ENCODE measurements at regions not wholly inside any gene's neighbourhood (a gene's known extent, or its start where the extent isn't known, plus 50 kb on each side); places are given as distances from the start of the nearest gene placed in this dataset.

- no peaks in the 10 kb centered on the region for H3K36me3 Mint-ChIP-seq (ENCODE audit: insufficient read depth)
- no peak overlapping the region for H3K4me3 Mint-ChIP-seq
- peaks cover 7 to 9% of the 10 kb centered on the region in 2 donors for H3K27me3 Mint-ChIP-seq
- no peaks in the 10 kb centered on the region for H3K9me3 Mint-ChIP-seq
- DNase-seq: no peak
- ATAC-seq (replicated peaks): no peak
- no peaks in the 10 kb centered on the region for H3K4me1 Mint-ChIP-seq (ENCODE audit: low read depth in 2 of 2)
- no peak overlapping the region for H3K27ac Mint-ChIP-seq
These were observed 99.3 kb upstream of the DNAJC10 start for GRCh38 chr2:182616471-182617393.

GRCh38 chr2:182618672-182619079 lies 97.4 kb upstream of the DNAJC10 start:
- Mint-ChIP-seq H3K36me3 (ENCODE audit: insufficient read depth) (no peaks in the 10 kb centered on the region), H3K27me3 (peaks cover 15 to 21% of the 10 kb centered on the region in 2 donors), H3K4me1 (ENCODE audit: low read depth in 2 of 2) (no peaks in the 10 kb centered on the region), H3K9me3 (no peaks in the 10 kb centered on the region), H3K27ac (no peak overlapping the region), H3K4me3 (no peak overlapping the region)
- DNase-seq: no peak
- ATAC-seq (replicated peaks): no peak

- Mint-ChIP-seq H3K4me1 (ENCODE audit: low read depth in 2 of 2) (no peaks in the 10 kb centered on the region), H3K27me3 (peaks cover 15 to 21% of the 10 kb centered on the region in 2 donors), H3K27ac (no peak overlapping the region), H3K9me3 (no peaks in the 10 kb centered on the region), H3K36me3 (ENCODE audit: insufficient read depth) (no peaks in the 10 kb centered on the region), H3K4me3 (no peak overlapping the region)
- ATAC-seq (replicated peaks) (no peak), DNase-seq (no peak)
These were observed 96.8 kb upstream of the DNAJC10 start for GRCh38 chr2:182619276-182619675.

- DNase-seq (no peak), ATAC-seq (replicated peaks) (no peak)
- H3K4me1 Mint-ChIP-seq (ENCODE audit: low read depth in 2 of 2): no peaks in the 10 kb centered on the region
- H3K4me3 Mint-ChIP-seq: no peak overlapping the region
- peaks cover 15 to 21% of the 10 kb centered on the region in 2 donors for H3K27me3 Mint-ChIP-seq
- H3K27ac Mint-ChIP-seq: no peak overlapping the region
- H3K36me3 Mint-ChIP-seq (ENCODE audit: insufficient read depth): no peaks in the 10 kb centered on the region
- no peaks in the 10 kb centered on the region for H3K9me3 Mint-ChIP-seq
These were observed 94.9 kb upstream of the DNAJC10 start for GRCh38 chr2:182621191-182621590.

GRCh38 chr2:182621810-182622209 lies 94.2 kb upstream of the DNAJC10 start:
- Mint-ChIP-seq H3K9me3 (no peaks in the 10 kb centered on the region), H3K4me3 (no peak overlapping the region), H3K4me1 (ENCODE audit: low read depth in 2 of 2) (no peaks in the 10 kb centered on the region), H3K36me3 (ENCODE audit: insufficient read depth) (no peaks in the 10 kb centered on the region), H3K27me3 (peaks cover 15 to 21% of the 10 kb centered on the region in 2 donors), H3K27ac (no peak overlapping the region)
- ATAC-seq (replicated peaks) (no peak), DNase-seq (no peak)

- no peaks in the 10 kb centered on the region for H3K36me3 Mint-ChIP-seq (ENCODE audit: insufficient read depth)
- H3K9me3 Mint-ChIP-seq: no peaks in the 10 kb centered on the region
- DNase-seq (no peak), ATAC-seq (replicated peaks) (no peak)
- H3K4me1 Mint-ChIP-seq (ENCODE audit: low read depth in 2 of 2): no peaks in the 10 kb centered on the region
- H3K27ac Mint-ChIP-seq: no peak overlapping the region
- peaks cover 15 to 21% of the 10 kb centered on the region in 2 donors for H3K27me3 Mint-ChIP-seq
- H3K4me3 Mint-ChIP-seq: no peak overlapping the region
These were observed 93.8 kb upstream of the DNAJC10 start for GRCh38 chr2:182622231-182622630.

GRCh38 chr2:182625814-182626213 lies 90.2 kb upstream of the DNAJC10 start:
- DNase-seq: no peak
- peaks cover 2% of the 10 kb centered on the region for H3K36me3 Mint-ChIP-seq (ENCODE audit: insufficient read depth)
- H3K27me3 Mint-ChIP-seq: peaks cover 8 to 19% of the 10 kb centered on the region in 2 donors
- ATAC-seq (replicated peaks): no peak
- no peaks in the 10 kb centered on the region for H3K9me3 Mint-ChIP-seq
- no peak overlapping the region for H3K27ac Mint-ChIP-seq
- no peaks in the 10 kb centered on the region for H3K4me1 Mint-ChIP-seq (ENCODE audit: low read depth in 2 of 2)
- H3K4me3 Mint-ChIP-seq: no peak overlapping the region

GRCh38 chr2:182628916-182629315 lies 87.1 kb upstream of the DNAJC10 start:
- no peak for ATAC-seq (replicated peaks)
- H3K27me3 Mint-ChIP-seq: peaks cover 6 to 12% of the 10 kb centered on the region in 2 donors
- no peaks in the 10 kb centered on the region for H3K9me3 Mint-ChIP-seq
- H3K4me3 Mint-ChIP-seq: no peak overlapping the region
- no peak for DNase-seq
- peaks cover 2% of the 10 kb centered on the region for H3K36me3 Mint-ChIP-seq (ENCODE audit: insufficient read depth)
- H3K4me1 Mint-ChIP-seq (ENCODE audit: low read depth in 2 of 2): no peaks in the 10 kb centered on the region
- no peak overlapping the region for H3K27ac Mint-ChIP-seq

- Mint-ChIP-seq H3K4me3 (no peak overlapping the region), H3K27me3 (peaks cover 6 to 12% of the 10 kb centered on the region in 2 donors)
These were observed 85.8 kb upstream of the DNAJC10 start for GRCh38 chr2:182630207-182630606.

GRCh38 chr2:182631299-182631698 lies 84.8 kb upstream of the DNAJC10 start:
- peaks cover 6% of the 10 kb centered on the region for H3K36me3 Mint-ChIP-seq (ENCODE audit: insufficient read depth)
- no peak overlapping the region for H3K27ac Mint-ChIP-seq
- H3K4me1 Mint-ChIP-seq (ENCODE audit: low read depth in 2 of 2): no peaks in the 10 kb centered on the region
- DNase-seq (no peak), ATAC-seq (replicated peaks) (no peak)
- H3K9me3 Mint-ChIP-seq: no peaks in the 10 kb centered on the region
- no peak overlapping the region for H3K4me3 Mint-ChIP-seq
- peaks cover 6 to 12% of the 10 kb centered on the region in 2 donors for H3K27me3 Mint-ChIP-seq

More at GRCh38 chr2:182630207-182630606, 85.8 kb upstream of the DNAJC10 start:
- H3K36me3 Mint-ChIP-seq (ENCODE audit: insufficient read depth): peaks cover 2% of the 10 kb centered on the region
- no peaks in the 10 kb centered on the region for H3K9me3 Mint-ChIP-seq
- no peak for DNase-seq
- no peak overlapping the region for H3K27ac Mint-ChIP-seq
- no peak for ATAC-seq (replicated peaks)
- no peaks in the 10 kb centered on the region for H3K4me1 Mint-ChIP-seq (ENCODE audit: low read depth in 2 of 2)

GRCh38 chr2:182634386-182634785 lies 81.7 kb upstream of the DNAJC10 start:
- H3K27me3 Mint-ChIP-seq: peaks cover 25 to 32% of the 10 kb centered on the region in 2 donors
- H3K36me3 Mint-ChIP-seq (ENCODE audit: insufficient read depth): peaks cover 4% of the 10 kb centered on the region
- ATAC-seq (replicated peaks) (no peak), DNase-seq (no peak)
- no peak overlapping the region for H3K27ac Mint-ChIP-seq
- H3K9me3 Mint-ChIP-seq: no peaks in the 10 kb centered on the region
- no peak overlapping the region for H3K4me3 Mint-ChIP-seq
- no peaks in the 10 kb centered on the region for H3K4me1 Mint-ChIP-seq (ENCODE audit: low read depth in 2 of 2)

- DNase-seq (no peak), ATAC-seq (replicated peaks) (no peak)
- Mint-ChIP-seq H3K36me3 (ENCODE audit: insufficient read depth) (peaks cover 4% of the 10 kb centered on the region), H3K27me3 (peaks cover 25 to 32% of the 10 kb centered on the region in 2 donors), H3K9me3 (no peaks in the 10 kb centered on the region), H3K4me3 (no peak overlapping the region), H3K27ac (no peak overlapping the region), H3K4me1 (ENCODE audit: low read depth in 2 of 2) (no peaks in the 10 kb centered on the region)
These were observed 79.4 kb upstream of the DNAJC10 start for GRCh38 chr2:182636699-182637098.

GRCh38 chr2:182638667-182639066 lies 77.4 kb upstream of the DNAJC10 start:
- Mint-ChIP-seq H3K36me3 (ENCODE audit: insufficient read depth) (peaks cover 4% of the 10 kb centered on the region), H3K9me3 (no peaks in the 10 kb centered on the region), H3K27me3 (peaks cover 19 to 23% of the 10 kb centered on the region in 2 donors), H3K27ac (no peak overlapping the region), H3K4me1 (ENCODE audit: low read depth in 2 of 2) (no peaks in the 10 kb centered on the region), H3K4me3 (no peak overlapping the region)
- DNase-seq: no peak
- ATAC-seq (replicated peaks): no peak

GRCh38 chr2:182639971-182640370 lies 76.1 kb upstream of the DNAJC10 start:
- H3K9me3 Mint-ChIP-seq: no peaks in the 10 kb centered on the region
- no peak for DNase-seq
- H3K4me1 Mint-ChIP-seq (ENCODE audit: low read depth in 2 of 2): no peaks in the 10 kb centered on the region
- no peak overlapping the region for H3K4me3 Mint-ChIP-seq
- H3K27ac Mint-ChIP-seq: no peak overlapping the region
- H3K27me3 Mint-ChIP-seq: peaks cover 19 to 20% of the 10 kb centered on the region in 2 donors
- ATAC-seq (replicated peaks): no peak
- H3K36me3 Mint-ChIP-seq (ENCODE audit: insufficient read depth): peaks cover 4% of the 10 kb centered on the region
